ENCODE measurements at regions not wholly inside any gene's neighbourhood (a gene's known extent, or its start where the extent isn't known, plus 50 kb on each side); places are given as distances from the start of the nearest gene placed in this dataset.

- TF ChIP-seq, protein P1, sequence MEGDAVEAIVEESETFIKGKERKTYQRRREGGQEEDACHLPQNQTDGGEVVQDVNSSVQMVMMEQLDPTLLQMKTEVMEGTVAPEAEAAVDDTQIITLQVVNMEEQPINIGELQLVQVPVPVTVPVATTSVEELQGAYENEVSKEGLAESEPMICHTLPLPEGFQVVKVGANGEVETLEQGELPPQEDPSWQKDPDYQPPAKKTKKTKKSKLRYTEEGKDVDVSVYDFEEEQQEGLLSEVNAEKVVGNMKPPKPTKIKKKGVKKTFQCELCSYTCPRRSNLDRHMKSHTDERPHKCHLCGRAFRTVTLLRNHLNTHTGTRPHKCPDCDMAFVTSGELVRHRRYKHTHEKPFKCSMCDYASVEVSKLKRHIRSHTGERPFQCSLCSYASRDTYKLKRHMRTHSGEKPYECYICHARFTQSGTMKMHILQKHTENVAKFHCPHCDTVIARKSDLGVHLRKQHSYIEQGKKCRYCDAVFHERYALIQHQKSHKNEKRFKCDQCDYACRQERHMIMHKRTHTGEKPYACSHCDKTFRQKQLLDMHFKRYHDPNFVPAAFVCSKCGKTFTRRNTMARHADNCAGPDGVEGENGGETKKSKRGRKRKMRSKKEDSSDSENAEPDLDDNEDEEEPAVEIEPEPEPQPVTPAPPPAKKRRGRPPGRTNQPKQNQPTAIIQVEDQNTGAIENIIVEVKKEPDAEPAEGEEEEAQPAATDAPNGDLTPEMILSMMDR (IDR thresholded peaks at IDR 0.05; ENCODE audit: extremely low read depth in 1 of 2, insufficient read depth in 1 of 2, low read depth in 1 of 2, low read length in 2 of 2): no peak
- TF ChIP-seq EZH2 (IDR thresholded peaks at IDR 0.05; ENCODE audit: borderline replicate concordance, low read depth, low read length, severe bottlenecking): no peak
These were observed 1094.0 kb upstream of the B3GALT2 start for GRCh38 chr1:194280463-194280862.
